GM18507 (cell line): ENCODE measurements at regions not wholly inside any gene's neighbourhood (a gene's known extent, or its start where the extent isn't known, plus 50 kb on each side); places are given as distances from the start of the nearest gene placed in this dataset.
A peak's percentile ranks its signal among the peaks of the same experiment; 100 is the strongest.
"Not testable (repeated sequence)": the region's sequence is repeated elsewhere in the genome, so short reads cannot be mapped to it uniquely, and the experiment has no call there.

Experiments used
- DNase-seq: peaks from one replicate; pipeline ENCODE4 v3.0.0; 2011; ENCODE audit warnings: low read depth; ENCODE audit not compliant: insufficient read length; ENCODE audit errors: extremely low spot score
- FAIRE-seq: peaks from 2 replicates; lab custom pipeline; 2011; peaks lifted over from hg19 to GRCh38; lab: Jason Lieb, UNC

DNA sequence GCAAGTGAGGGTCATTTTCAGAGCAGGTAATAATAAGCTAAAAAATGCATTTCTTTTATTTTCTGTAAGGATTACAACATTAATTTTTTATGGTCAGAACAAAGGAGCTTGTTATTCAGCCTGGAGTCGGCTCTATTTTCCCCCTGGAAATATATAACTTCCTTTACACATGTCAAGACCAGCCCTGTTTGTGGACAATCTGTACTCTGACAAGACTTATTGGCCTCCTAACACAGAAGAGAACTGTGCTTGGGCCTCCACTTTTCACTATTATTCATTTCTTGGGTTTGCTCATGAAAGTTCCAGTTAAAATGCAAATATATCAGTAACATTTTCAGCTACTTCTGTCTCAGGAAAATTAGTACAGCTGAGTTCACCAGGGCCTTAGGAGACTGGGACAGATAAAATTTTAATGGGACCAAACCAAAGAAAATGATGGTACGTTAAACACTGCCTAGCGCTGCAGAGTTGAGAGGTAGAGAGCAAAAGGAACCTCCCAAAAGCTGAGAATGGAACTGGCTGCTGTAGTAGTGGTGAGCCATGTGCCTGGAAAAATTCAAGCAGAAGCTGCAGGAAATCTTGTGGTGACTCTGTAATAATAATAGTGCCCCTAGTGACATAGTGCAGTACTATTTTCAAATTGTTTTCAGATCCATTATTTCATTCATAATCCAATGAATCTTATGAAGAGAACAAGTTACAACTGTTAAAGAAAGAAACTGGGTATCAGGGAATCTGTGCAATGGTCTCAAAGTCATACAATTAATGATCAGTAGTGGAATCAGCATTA lies 227.2 kb upstream of the KIAA1217 start:
- FAIRE-seq = no peak
- no peak for DNase-seq

- DNase-seq, FAIRE-seq: not testable (repeated sequence)
Observed at GRCh38 chr10:23984405-23984804, 224.5 kb upstream of the KIAA1217 start.

- DNase-seq (no peak), FAIRE-seq (no peak)
Observed at GRCh38 chr10:23988006-23988405, 220.9 kb upstream of the KIAA1217 start.

- peak; percentile 88 for FAIRE-seq
- DNase-seq = peak; percentile 4
Observed at GRCh38 chr10:23994459-23995046, 214.4 kb upstream of the KIAA1217 start.

DNA sequence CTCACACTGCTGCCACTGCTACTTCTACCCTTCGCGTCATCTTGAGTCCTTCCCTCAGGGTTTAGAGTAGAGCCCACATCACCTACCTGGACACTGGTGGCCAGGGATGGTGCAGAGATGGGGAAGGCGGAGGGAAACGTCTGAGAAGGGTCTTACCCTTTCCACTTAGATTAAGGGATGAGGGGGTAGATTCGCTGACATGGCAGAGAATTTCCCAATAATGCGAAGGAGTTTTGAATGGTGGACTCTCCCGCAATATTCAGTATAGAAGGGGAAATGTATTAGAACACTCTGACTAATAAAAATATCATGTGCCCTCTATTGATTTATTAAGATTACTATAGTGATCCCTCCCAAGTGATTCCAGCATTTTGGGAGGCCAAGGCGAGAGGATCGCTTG lies 209.5 kb upstream of the KIAA1217 start:
- no peak for DNase-seq
- FAIRE-seq = no peak

- DNase-seq = no peak
Observed at GRCh38 chr10:24000271-24000813, 208.6 kb upstream of the KIAA1217 start.

GRCh38 chr10:24006741-24007140 lies 202.2 kb upstream of the KIAA1217 start:
- FAIRE-seq (no peak), DNase-seq (no peak)

More at GRCh38 chr10:24000271-24000813, 208.6 kb upstream of the KIAA1217 start:
- no peak for FAIRE-seq

DNA sequence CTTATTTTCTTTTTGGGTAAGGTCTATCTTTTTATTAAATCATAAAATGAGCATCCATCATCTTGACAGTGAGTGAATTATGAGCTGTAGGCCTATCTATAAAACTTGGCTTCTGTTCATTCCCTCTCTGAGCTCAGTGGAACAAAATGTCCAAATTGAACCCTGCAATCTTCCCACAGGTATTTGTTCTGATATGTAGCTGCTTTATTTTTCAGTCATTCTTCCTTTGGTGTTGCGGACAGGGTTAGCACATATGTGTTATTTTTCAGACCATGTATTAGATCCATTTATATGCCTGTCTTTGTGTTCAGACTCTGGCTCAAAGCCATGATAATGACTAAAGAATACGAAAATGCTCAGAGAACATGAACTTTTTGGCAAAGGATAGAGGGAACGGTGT lies 201.6 kb upstream of the KIAA1217 start:
- DNase-seq = no peak
- no peak for FAIRE-seq

DNA sequence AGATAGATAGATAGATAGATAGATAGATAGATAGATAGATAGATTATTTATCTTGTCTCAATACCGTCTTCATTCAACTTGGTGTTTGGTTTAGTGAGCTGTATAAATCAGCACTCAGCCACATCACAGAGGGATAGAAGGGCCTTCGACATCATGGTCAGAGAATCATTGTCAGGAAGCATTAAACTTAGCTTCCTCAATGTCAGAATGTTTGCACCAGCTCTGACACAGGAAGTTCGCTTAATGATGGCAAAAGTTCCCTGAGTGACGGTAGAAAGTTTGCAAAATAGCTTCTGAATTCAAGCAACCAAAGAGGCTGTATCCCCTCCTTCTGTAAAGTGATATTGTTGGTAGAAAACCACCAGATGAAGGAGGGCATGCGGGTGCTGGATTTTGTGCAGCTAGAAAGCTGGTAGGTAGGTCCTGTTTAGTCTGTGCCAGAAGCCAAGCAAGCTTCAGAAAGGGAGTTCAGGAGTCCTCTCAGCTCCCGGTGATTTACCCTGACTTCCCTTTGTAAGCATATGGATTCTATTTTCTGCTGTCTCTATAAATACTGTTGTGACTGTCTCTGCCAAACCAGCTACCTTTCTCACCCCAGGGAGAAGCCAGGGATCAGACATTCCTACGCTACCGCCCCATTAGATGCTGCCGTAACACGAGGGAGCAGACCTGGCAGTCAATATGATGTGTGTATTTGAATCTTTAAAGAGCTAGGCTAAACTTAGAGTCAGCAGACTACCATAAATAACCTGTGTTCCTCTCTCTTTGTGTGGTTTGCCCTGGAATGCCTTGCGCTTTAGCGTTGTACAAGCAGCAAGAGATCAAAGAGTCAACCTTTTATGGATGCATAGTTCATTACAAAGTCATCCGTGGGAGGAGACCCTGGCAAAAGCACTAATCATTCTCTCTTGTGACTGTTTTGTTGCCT lies 200.5 kb upstream of the KIAA1217 start:
- no peak for FAIRE-seq
- no peak for DNase-seq

GRCh38 chr10:24009115-24009514 lies 199.8 kb upstream of the KIAA1217 start:
- no peak for FAIRE-seq
- no peak for DNase-seq

DNA sequence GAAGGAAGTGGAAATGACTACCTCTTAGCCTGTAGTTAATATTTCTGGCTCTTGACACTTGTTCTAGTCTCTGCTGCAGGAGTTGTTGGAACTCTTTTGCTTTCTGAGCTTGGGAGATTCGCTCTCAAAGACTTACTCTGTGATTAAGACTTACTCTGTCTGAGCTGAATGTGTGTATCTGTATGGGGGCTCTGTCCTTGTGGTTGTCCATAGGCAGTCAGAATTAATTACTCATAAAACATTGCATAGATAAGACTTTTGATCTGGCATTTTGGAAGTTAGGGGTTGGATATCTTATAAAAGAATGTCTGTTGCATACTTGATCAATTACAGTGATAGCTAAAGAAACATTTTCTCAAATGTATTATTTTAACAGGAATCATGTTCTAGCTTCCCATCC lies 199.2 kb upstream of the KIAA1217 start:
- FAIRE-seq (no peak), DNase-seq (no peak)

- FAIRE-seq (no peak), DNase-seq (no peak)
Observed at GRCh38 chr10:24010436-24010970, 198.4 kb upstream of the KIAA1217 start.

DNA sequence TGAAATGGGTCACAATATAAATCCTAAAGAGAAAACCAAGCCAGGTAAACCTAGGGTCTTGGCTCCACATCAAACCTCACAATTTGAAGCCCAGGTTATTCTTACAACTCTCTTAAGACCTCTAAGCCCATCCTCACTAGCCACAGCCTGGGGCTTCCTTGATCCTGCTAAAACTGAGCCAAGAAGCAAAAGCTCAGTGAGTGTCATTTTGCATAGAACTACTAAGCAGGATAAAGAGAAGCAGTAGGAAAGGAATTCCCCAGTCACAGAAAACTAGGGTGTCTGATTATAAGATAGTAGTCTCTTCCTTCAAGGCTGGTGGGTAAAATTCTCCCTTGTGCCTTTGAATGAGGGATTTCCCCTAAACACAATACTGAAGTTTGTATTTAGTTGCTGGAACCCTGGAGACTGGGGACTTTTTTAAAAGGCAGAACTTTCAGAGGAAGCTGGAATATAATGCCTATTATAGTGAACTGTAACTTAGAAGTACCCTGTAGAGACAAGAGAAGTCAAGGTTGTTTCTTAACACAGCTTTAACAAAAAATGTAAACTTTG lies 196.6 kb upstream of the KIAA1217 start:
- FAIRE-seq (no peak), DNase-seq (no peak)

GRCh38 chr10:24027107-24027506 lies 181.8 kb upstream of the KIAA1217 start:
- FAIRE-seq = no peak
- no peak for DNase-seq

DNA sequence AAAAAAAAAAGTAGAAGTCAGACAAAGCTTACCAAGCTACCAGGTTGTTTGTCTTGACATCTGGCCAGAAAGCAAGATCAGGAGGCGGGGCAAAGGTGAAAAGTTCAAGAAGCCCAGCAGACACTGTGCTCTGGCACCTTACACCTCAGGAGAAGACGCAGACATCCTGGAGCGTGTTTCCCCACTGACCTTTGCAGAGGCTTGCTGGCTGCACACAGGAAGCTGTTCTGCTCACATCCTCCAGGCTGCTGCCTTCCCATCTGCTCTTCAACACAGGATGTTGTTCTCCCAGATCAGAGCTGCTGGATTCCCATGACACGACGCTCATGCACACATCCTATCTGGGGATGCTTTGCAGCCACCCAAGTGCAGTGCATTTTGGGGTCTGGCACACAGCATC lies 174.4 kb upstream of the KIAA1217 start:
- DNase-seq = no peak

DNA sequence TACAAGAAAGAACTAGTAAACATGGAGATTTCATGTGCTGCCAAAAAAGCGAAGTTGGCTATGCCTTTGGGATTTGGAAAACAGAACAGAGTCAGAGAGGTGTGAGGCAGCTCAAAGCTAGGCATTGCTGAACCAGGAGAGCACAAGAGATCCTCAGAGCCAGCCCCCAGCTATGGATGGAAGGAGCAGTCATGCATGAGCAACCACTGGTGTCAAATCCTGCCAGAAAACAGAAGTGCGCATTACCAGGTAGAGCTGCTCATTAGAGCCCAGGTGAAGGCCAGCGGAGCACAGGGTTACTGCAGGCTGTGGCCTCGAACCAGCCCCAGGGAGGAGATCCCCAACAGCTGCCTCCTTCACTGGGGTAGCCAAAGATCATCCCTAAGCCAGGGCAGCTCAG lies 173.2 kb upstream of the KIAA1217 start:
- no peak for FAIRE-seq
- no peak for DNase-seq

More for the DNA sequence above, 174.4 kb upstream of the KIAA1217 start:
- no peak for FAIRE-seq

DNA sequence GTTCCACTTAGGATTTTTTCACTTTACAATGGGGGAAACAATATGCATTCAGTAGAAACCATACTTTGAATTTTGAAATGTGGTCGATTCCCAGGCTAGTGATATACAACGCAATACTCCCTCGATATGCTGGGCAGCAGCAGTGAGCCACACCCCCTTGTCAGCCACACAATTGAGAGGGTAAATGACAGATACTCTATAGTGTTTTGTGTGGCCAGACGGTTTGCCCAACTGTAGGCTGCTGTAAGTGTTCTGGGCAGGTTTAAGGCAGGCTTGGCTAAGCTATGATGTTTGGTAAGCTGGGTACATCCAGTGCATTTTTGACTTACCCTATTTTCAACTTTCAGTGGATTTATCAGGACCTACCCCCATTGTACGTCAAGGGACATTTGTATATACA lies 169.6 kb upstream of the KIAA1217 start:
- FAIRE-seq (no peak), DNase-seq (no peak)

DNA sequence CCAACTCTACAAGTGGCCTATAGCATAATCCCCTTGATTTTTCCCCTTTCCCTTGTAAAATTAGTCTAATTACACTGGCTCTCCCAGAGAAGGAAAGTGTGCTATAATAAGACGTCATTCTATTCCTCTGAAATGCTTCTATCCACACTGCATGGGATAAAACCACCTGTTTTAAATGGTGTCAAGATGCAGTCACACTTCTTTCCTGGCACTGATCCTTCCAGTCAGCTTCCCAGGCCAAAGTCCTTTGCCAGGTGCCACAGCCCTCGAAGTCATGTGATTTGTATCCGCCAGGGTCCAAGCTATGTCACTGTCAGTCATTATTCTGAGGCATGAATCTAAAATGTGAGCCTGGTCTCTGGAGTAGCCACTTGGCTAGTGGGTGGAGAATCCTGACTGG lies 169.0 kb upstream of the KIAA1217 start:
- DNase-seq (no peak), FAIRE-seq (no peak)

- FAIRE-seq (no peak), DNase-seq (no peak)
Observed at GRCh38 chr10:24041034-24041433, 167.9 kb upstream of the KIAA1217 start.
